ENCODE measurements at regions not wholly inside any gene's neighbourhood (a gene's known extent, or its start where the extent isn't known, plus 50 kb on each side); places are given as distances from the start of the nearest gene placed in this dataset.

GRCh38 chr1:168372307-168372706, 91.6 kb downstream of the TBX19 start:
- H3K4me1 ChIP-seq (ENCODE audit: control insufficient read depth in 1 of 2, low read depth in 2 of 2) = no peaks in the 10 kb centered on the region
- DNase-seq (ENCODE audit: low spot score) = no peak
- TF ChIP-seq CTCF (IDR thresholded peaks at IDR 0.05) = no peak
- no peak for ATAC-seq (ENCODE audit: insufficient number of reproducible peaks, low FRiP score, low read depth)
- no peak overlapping the region for H3K27ac ChIP-seq
- no peaks in the 10 kb centered on the region for H3K9me3 ChIP-seq
- no peak overlapping the region for H3K4me3 ChIP-seq
- no peaks in the 10 kb centered on the region for H3K36me3 ChIP-seq
- no peaks in the 10 kb centered on the region for H3K27me3 ChIP-seq (replicated peaks; ENCODE audit: insufficient read depth)

- no peak for TF ChIP-seq CTCF (IDR thresholded peaks at IDR 0.05)
- Histone ChIP-seq H3K4me1 (ENCODE audit: control insufficient read depth in 1 of 2, low read depth in 2 of 2) (no peaks in the 10 kb centered on the region), H3K27me3 (replicated peaks; ENCODE audit: insufficient read depth) (no peaks in the 10 kb centered on the region), H3K4me3 (no peak overlapping the region), H3K27ac (no peak overlapping the region), H3K36me3 (no peaks in the 10 kb centered on the region), H3K9me3 (no peaks in the 10 kb centered on the region)
- DNase-seq (ENCODE audit: low spot score) (no peak), ATAC-seq (ENCODE audit: insufficient number of reproducible peaks, low FRiP score, low read depth) (no peak)
Measured at GRCh38 chr1:168371477-168371876, 90.8 kb downstream of the TBX19 start.

GRCh38 chr1:168370586-168370985, 89.9 kb downstream of the TBX19 start:
- TF ChIP-seq CTCF (IDR thresholded peaks at IDR 0.05) = no peak
- no peak overlapping the region for H3K4me3 ChIP-seq
- no peak for DNase-seq (ENCODE audit: low spot score)
- H3K27me3 ChIP-seq (replicated peaks; ENCODE audit: insufficient read depth) = no peaks in the 10 kb centered on the region
- H3K27ac ChIP-seq = no peak overlapping the region
- H3K4me1 ChIP-seq (ENCODE audit: control insufficient read depth in 1 of 2, low read depth in 2 of 2) = no peaks in the 10 kb centered on the region
- H3K36me3 ChIP-seq = no peaks in the 10 kb centered on the region
- H3K9me3 ChIP-seq = no peaks in the 10 kb centered on the region
- ATAC-seq (ENCODE audit: insufficient number of reproducible peaks, low FRiP score, low read depth) = no peak

- no peak for DNase-seq (ENCODE audit: low spot score)
- TF ChIP-seq CTCF (IDR thresholded peaks at IDR 0.05) = no peak
- H3K36me3 ChIP-seq = no peaks in the 10 kb centered on the region
- no peak for ATAC-seq (ENCODE audit: insufficient number of reproducible peaks, low FRiP score, low read depth)
- H3K27me3 ChIP-seq (replicated peaks; ENCODE audit: insufficient read depth) = no peaks in the 10 kb centered on the region
- H3K9me3 ChIP-seq = no peaks in the 10 kb centered on the region
- H3K4me1 ChIP-seq (ENCODE audit: control insufficient read depth in 1 of 2, low read depth in 2 of 2) = no peaks in the 10 kb centered on the region
- no peak overlapping the region for H3K27ac ChIP-seq
- no peak overlapping the region for H3K4me3 ChIP-seq
Measured at GRCh38 chr1:168369655-168370054, 89.0 kb downstream of the TBX19 start.

GRCh38 chr1:168368131-168368530, 87.5 kb downstream of the TBX19 start:
- no peaks in the 10 kb centered on the region for H3K27me3 ChIP-seq (replicated peaks; ENCODE audit: insufficient read depth)
- DNase-seq (ENCODE audit: low spot score) (no peak), ATAC-seq (ENCODE audit: insufficient number of reproducible peaks, low FRiP score, low read depth) (no peak)
- no peak for TF ChIP-seq CTCF (IDR thresholded peaks at IDR 0.05)
- H3K27ac ChIP-seq = no peak overlapping the region
- no peaks in the 10 kb centered on the region for H3K9me3 ChIP-seq
- no peak overlapping the region for H3K4me3 ChIP-seq
- no peaks in the 10 kb centered on the region for H3K4me1 ChIP-seq (ENCODE audit: control insufficient read depth in 1 of 2, low read depth in 2 of 2)
- H3K36me3 ChIP-seq = no peaks in the 10 kb centered on the region
